GM21786 (cell line): ENCODE measurements at regions not wholly inside any gene's neighbourhood (a gene's known extent, or its start where the extent isn't known, plus 50 kb on each side); places are given as distances from the start of the nearest gene placed in this dataset.

ENCODE experiments used
- ATAC-seq: cut with Tn5 transposase; IDR thresholded peaks from one replicate; pipeline ENCODE4 v1.9.1; 2021; ENCODE audit not compliant: unreplicated experiment

DNA sequence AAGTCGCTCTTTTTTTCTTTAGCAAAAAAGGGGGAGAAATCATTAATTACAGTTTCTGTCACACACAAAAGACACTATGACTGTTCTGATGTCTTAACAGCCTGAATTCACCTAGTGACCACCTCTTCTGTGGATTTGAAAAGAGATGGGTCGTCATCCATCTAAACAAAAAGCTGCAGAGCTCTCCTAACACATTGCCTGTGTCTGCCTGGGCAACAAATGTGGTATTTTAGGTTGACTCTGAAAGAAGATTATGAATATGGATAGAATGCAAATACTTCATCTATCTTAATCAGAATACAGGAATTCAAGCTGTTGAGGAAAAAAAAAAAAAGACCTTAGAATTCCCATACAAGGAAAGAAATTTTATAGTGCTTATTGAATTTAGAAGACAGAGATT lies 304.4 kb upstream of the ADGRL2 start:
- ATAC-seq, result no peak

DNA sequence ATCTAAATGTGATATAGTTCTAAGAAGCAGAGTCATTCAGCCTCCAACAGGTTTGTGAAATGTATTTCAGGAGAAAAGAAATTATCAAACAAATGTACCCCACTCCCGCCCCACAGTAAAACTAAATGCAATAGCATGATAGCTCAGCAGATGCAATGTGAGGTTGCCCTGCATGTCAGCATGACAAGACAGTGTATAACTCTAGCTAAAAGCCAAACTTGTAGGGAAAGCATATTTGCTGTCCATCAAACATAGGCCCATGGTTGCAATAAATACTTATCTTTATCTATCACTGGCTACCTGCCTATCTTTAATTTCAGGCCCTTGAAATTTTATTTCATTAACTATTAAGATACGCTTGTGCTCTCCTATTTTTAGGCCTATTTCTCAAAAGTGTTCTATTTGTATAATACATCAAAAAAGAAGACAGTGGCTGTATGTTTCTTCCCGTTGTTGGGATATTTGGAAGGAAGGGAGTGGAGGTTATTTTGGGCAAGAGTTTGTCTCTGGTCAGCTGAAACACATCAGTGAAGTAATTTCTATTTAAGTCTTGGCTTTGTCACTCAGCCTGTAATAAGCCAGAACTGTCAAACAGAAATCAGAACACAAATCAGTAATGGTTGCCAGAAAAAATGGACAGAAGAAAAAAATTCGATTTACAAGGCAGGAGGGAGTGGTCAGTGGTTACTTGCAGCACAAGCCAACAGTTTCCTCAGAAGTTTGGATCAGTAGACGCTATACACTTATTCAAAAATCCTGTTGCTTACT lies 307.4 kb upstream of the ADGRL2 start:
- no peak for ATAC-seq

DNA sequence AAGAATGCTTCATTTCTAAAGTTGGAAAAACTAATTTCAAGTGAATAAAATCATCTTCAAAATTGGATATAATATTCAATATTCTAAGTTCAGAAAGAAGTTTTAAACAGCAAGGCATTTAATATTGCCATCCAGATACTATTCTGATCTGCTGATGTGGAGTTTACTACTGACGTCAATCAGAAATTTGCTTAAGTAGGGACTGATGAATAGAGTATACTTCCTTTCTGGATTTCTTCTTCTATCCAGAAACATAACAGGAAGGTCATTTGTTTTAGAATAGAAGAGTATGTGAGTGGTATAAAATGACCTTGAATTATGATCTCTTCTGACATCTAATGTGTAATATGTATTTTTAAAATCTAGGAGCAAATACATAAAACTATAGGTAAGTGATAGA lies 308.1 kb upstream of the ADGRL2 start:
- ATAC-seq, result no peak

DNA sequence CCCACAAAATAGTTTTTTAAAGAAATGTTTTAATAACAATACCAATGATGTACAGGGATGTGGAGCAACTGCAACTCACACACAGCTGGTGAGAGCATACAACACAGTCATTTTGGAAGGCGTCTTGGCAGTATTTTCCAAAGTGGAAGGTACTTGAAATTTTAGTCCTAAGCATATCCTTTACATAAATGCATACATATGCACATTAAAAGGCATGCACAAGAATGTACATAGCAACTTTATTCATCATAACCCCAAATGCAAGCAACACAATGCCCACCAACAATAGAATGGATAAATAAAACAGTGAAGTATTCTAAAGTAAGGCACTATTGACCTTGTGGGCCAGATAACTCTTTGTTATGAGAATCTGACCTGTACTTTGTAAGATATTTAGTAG lies 310.1 kb upstream of the ADGRL2 start:
- no peak for ATAC-seq

DNA sequence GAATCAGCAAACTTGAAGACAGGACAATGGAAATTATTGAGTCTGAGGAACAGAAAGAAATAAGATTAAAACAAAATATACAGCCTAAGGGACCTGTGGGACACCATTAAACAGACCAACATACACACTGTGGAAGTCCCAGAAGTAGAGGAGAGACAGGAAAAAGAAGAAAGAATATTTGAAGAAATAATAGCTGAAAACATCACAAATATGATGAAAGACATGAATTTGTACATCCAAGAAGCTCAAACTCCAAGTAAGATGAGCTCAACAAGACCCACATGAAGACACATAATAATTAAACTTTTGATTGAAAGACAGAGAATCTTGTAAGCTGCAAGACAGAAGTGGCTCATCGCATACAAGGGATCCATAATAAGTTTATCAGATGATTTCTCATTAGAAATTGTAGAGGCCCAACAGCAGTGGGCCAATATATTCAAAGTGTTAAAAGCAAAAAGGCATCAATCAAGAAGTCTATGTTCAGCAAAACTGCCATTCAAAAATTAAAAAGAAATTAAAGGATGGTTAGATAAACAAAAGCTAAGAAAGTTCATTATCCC lies 311.3 kb upstream of the ADGRL2 start:
- ATAC-seq, result no peak

DNA sequence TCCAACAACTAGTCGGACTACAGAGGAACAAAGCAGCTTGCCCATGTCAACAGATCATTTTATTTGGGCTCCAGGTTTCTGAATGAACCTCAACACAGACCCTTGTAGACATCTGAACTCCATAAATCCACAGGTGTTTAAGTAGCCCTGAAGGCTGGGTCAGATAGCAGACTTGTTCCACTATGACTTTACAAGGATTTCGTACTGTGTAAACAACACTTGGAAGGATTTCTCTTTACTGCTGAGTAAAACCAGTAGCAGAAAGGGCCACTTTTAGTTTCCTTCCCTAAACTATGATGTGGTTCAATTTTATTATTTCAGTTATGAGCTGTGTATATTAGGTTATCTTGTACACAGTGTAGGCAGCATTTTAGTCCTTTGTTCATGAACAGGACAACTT lies 316.4 kb upstream of the ADGRL2 start:
- no peak for ATAC-seq

DNA sequence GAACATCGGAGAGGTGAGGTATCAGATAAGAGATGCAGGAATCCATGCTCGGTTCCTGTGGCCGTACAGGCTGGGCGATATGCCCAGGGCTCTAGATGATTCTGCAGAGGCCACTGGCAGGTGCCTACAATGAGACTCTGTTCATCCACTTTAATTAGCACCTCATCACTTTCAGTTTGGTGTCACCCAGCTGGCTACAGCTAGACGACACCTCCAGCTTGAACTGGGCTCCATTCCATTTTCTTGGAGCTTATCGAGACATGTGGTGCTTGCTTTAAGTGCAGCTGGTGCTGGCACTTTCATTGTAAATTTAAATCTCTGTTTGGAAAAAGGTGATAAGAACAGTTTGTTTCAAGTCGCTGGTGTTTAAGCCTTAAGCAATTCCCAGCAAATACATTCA lies 322.5 kb upstream of the ADGRL2 start:
- ATAC-seq, result no peak

DNA sequence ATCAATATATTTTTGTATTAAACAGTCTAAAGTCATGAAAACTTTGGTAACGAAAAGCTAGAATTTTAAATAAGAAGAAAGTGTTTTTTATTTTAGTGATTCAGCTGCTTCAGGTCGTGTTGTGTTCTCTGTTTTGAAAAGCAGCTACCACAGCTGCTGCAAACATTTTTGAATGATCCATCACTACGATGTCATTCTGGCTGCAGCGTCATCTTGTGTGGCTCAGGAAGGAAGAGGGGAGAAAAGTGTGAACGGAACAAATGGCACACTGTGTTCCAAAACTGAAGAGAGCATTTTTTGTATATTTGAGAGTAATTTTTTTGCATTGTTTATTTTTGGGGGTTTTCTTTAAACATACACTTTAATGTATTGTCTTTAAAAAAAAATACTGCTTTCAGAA lies 323.0 kb upstream of the ADGRL2 start:
- no peak for ATAC-seq

DNA sequence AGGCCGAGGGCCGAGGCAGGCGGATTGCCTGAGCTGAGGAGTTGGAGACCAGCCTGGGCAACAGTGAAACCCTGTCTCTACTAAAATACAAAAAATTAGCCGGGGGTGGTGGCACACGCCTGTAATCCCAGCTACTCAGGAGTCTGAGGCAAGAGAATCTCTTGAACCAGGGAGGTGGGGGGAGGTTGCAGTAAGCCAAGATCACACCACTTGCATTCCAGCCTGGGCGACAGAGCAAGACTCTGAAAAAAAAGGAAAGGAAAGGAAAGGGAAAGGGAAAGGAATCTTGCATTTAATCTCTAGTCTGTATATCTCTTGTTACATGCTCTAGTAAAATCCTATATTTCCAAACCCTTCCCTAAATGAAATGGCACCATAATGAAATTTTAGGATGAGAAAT lies 328.3 kb upstream of the ADGRL2 start:
- no peak for ATAC-seq

DNA sequence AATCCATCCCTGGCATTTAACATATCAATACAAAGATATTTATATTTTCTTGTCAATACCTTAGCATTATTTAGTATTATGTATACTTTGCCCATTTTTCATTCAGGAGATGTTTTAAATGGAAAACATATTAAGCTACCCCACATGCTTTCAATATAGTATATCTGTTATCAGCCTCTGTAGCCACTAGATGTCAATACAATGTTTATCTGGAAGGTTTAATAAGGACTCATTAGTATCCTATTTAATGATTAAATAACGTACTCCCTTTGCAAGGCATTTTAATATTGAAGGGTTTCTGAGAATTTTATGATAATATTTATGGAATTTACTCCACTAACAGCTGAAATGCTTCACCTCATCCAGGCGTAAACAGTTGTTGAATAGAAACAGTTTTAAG lies 329.5 kb upstream of the ADGRL2 start:
- no peak for ATAC-seq

DNA sequence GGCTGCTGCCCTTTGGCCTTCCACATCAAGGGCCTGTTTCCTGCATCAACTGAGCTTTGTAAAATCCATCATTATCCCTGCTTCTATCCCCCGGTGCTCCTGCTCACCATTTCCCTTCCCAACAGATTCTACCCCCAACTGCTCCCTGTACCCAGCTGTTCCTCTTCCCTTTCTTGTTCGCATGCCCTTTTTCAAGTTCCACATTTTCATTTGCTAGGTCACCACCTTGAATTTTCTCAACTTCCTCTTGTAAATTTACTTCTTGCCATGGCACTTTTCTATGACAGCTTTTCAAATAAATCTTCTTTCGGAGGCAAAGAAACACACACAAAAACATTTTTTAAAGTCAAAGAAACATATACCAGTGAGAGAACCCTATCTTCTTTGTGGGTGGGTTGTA lies 330.5 kb upstream of the ADGRL2 start:
- ATAC-seq, result no peak

DNA sequence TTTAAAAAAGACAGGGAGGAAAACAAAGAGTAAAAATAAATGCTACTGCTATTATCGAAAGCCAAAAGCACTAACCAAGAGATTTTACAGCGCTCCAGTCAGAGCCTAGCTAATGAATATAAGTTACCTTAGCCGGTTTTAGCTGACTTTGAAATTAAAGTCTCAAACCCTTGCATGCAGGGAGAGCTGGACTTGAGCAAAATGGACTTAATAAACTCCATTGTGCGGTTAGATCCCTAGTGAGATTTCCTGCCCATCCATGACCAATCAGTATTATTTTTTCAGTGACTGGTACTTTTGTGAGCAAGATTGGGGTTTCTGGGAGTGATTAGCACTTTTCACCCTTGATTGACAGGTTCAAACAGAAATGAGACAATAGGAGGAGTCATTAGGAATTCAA lies 333.4 kb upstream of the ADGRL2 start:
- no peak for ATAC-seq

DNA sequence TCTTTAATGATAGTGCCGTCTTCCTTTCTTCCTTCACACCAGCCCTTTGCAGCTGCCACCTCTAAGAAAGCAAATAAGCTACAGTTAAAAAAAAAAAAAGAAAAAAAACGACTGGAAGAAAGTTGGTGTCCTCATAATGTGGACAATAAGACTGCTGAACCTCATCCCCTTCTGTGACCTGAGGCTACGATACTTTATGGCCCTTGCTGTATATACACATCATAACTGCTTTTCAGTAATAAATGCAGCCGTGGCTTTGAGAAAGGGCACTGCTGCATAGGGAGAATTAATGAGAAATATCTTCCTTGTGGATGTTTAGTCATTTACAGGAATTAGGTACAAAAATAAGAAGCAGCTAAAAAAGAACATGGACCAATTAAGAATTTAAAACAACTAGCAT lies 333.8 kb upstream of the ADGRL2 start:
- no peak for ATAC-seq

DNA sequence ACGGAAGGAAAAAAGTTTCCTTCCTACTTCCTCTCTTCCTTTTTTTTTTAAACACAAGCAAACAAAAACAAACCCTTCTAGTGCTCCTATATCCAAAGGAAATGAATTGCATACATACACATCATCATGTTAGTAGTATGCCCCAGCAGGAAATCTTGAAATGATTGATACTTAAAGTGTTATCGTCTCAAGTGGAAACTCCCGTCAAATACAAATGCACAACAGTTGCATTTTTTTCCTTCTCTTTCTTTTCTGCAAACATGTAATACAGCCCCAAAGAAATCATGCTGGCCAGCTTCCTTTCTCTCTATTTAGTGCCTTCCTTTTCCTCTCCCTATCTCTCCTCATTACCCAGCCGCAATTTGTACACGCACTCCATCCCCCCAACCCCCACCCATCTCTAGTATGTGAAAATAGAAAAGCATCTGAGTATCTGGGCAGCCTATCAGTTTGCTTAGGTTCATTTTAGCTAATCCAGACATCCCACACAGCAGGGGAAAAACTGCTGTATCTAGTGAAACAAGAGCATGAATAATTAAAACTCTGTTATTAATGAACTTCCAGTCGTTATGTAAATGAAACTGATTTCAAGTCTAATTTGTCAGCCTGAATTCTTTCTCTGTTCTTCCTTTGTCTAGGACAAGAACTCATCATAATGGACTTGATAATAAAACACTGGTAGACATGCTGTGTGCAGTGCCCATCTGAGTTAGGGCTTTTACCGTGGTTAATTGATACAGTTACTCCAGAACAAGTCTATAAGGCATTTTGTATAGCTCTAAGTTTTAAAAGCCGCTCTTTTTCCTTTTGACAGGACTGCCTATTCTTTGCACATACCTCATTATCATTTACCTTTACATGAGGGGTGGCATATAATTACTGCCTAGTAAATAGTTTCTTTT lies 336.5 kb upstream of the ADGRL2 start:
- ATAC-seq, result no peak

DNA sequence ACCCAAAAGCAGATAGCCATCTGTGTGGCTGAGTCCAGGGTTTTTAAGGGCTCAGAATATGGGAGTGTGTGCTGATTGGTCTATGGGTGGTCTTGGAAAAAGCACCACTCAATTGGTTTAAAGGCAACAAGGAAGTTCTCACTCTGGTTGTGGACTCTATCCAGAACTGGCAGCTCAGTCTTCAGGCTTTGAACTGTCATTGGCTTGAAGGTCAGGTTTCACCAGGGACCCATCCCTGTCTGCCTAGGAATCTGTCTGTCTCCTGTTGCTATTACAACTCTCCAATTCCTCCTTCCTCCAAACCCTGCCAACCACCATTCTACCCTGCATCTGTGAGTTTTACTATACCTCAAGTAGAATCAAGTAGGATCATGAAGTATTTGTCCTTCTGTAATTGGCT lies 341.7 kb upstream of the ADGRL2 start:
- ATAC-seq, result no peak

DNA sequence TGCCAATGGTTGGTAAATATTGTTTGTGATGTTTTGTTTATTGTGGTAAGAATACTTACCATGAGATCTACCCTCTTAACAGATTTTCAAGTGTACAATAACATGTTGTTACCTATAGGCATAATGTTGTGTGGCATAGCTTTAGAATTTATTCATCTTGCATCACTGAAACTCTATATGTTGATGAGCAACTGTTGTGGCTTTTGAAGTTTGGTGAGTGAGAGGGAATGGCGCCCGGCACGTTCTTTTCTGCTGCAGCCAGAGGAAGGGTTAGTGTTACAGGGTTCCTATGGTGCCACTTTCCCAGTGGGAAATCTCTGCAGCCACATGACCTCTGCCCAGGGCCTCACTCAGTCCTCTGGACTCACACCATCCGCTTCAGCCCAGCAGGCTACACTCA lies 342.5 kb upstream of the ADGRL2 start:
- no peak for ATAC-seq

DNA sequence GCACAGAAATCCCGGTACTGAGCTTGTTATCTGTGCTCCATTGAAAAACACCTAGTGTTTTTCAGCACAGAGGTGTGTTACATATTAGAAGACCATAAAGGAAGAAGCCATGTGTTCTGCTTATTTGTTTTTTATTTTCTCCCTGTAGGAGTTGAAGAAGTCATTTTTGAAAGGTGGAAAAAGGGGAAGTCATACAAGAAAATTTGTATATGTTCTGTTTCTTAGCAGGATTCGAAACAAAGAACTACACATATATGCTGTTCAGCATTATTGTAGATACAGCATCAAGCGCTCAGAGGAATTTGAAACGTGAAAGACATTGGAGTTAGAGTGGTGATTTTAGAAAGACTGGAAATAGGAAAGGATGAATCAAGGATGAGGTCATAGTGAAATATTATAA lies 345.3 kb upstream of the ADGRL2 start:
- ATAC-seq, result no peak

DNA sequence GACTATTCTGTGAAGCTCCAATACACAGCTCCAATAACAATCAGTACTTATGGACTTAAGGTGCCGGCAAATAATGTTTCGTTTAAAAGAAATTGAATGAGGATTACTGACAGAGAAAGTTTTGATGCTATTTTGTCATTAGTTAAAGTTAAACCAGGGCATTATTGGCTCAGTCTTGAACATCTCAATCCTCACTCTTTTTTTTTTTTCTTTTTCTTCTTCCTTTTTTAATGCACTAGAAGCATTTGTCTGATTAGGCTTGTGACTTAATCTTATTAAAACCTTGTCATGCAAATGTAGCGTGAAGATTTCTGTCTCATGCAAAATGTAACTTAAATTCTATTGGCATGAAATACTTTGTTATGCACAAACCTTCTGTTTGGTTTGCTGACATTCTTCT lies 346.8 kb upstream of the ADGRL2 start:
- ATAC-seq, result no peak

DNA sequence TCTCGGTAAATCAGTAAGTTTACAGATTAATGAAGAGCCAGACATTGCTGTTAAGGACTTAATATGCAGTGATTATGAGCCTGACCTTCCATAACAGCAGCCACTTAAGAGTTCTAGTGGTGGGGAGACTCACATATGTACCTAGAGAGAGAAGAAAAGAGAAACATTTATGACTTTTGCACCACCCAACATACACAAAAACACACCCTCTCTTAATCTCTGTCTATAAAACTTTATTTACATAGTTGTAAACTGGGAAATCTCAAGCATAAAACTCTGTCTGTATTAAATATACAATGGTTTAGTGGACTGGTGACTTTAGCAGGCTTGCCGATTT lies 347.4 kb upstream of the ADGRL2 start:
- no peak for ATAC-seq

DNA sequence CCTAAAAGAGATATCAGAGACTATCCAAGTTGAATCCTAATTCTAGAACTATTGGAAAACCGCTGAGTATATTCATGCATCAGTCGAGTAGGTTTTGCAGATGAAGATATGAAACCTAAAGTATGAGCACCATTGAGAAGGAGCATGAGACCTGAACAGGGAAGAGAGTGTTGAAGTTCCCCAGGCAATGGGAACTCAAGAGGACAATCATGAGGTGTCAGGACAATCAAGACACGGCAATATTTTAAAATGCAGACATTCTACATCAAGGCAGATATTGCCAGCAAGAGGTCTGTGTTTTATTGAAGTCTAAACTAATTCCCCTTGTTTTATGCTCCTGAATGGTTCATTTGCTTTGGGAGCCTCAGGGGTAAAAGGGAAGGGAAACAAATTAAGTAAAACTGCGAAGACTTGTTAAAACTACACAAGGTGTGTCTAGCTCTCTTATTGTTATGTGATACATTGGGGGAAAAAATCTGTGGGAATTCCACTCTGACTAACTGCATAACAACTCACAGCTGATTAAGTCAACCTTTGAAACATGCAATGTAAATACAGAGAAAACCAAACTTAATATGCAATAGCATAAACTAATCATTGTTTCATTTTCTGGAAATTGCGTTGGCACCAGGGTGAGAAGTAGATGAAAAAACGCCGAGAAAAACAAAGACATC lies 347.9 kb upstream of the ADGRL2 start:
- ATAC-seq, result no peak

DNA sequence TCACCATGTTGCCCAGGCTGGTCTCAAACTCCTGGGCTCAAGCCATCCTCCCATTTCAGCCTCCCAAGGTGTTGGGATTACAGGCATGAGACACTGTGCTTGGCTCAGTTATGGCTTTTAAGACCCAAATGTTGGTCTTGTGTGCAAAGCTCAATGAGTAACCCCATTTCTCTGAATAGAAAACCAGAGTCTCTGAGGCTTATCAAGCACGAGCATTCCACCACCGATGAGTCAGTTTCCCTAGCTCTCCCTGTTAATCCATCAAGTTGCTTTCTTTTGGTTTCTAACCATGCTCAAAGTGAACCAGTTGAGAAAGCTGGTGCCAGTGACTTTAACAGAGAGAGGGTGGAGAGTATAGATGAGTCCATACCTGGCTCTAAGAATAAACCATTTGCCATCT lies 350.9 kb upstream of the ADGRL2 start:
- ATAC-seq, result no peak
